Pons (tissue), 1 donor: ENCODE measurements at regions not wholly inside any gene's neighbourhood (a gene's known extent, or its start where the extent isn't known, plus 50 kb on each side); places are given as distances from the start of the nearest gene placed in this dataset.

Experiments
- DNase-seq: peaks from one replicate; pipeline ENCODE4 v3.0.0-alpha.2; 2016; ENCODE audit warnings: low spot score

GRCh38 chr18:70386582-70386981 is 97.7 kb downstream of the SOCS6 start:
- no peak for DNase-seq

- DNase-seq = peak; percentile 79
Measured at GRCh38 chr18:70385474-70385873, 96.6 kb downstream of the SOCS6 start.

GRCh38 chr18:70384181-70384790 is 95.4 kb downstream of the SOCS6 start:
- peak; percentile 57 for DNase-seq

- no peak for DNase-seq
Measured at GRCh38 chr18:70382992-70383717, 94.3 kb downstream of the SOCS6 start.

GRCh38 chr18:70382017-70382416 is 93.2 kb downstream of the SOCS6 start:
- DNase-seq = no peak

GRCh38 chr18:70380915-70381896 is 92.4 kb downstream of the SOCS6 start:
- DNase-seq = peak; percentile 97
